Stomach (tissue), 8 donors: ENCODE measurements at regions not wholly inside any gene's neighbourhood (a gene's known extent, or its start where the extent isn't known, plus 50 kb on each side); places are given as distances from the start of the nearest gene placed in this dataset.

Experiments used
- DNase-seq, 2 donors: peaks; one replicate each; pipeline versions ENCODE4 v3.0.0 to v3.0.0-alpha.2; 2013 to 2019
- H3K27ac ChIP-seq, 5 donors: fragments of 200-600 bp in 4 of 5; sonication (generic) in 4 of 5; one replicate each; pipeline ENCODE4 v1.5.1; 2013 to 2019; ENCODE audit warnings: mild to moderate bottlenecking in 1 of 5, moderate library complexity in 1 of 5
- H3K27me3 ChIP-seq, 3 donors: fragments of 200-600 bp; sonication (generic); one replicate each; pipeline ENCODE4 v1.5.1; 2017 to 2019; ENCODE audit warnings: mixed run types in 1 of 3
- H3K36me3 ChIP-seq, 4 donors: fragments of 200-600 bp; sonication (generic); 1 replicate in 3 of 4; 2 replicates in 1 of 4; pipeline ENCODE4 v1.5.1; 2016 to 2019
- H3K4me1 ChIP-seq, 4 donors: fragments of 200-600 bp; sonication (generic); one replicate each; pipeline ENCODE4 v1.5.1; 2016 to 2019
- H3K4me3 ChIP-seq, 4 donors: fragments of 200-600 bp; sonication (generic) in 3 of 4; one replicate each; pipeline ENCODE4 v1.5.1; 2016 to 2019; ENCODE audit warnings: mild to moderate bottlenecking in 1 of 4
- H3K9me3 ChIP-seq, 4 donors: fragments of 200-600 bp; sonication (generic); one replicate each; pipeline ENCODE4 v1.5.1; 2016 to 2019
- EP300 ChIP-seq: sonication (generic); formaldehyde crosslinking; IDR thresholded peaks from one replicate; pipeline ENCODE4 v1.6.1; 2017; ENCODE audit warnings: antibody characterized with exemption
- POLR2A ChIP-seq, 4 donors: fragments of 450-650 bp; IDR thresholded peaks; one replicate each; pipeline ENCODE4 v1.6.1; 2016; ENCODE audit warnings: antibody characterized with exemption in 4 of 4, control low read depth in 2 of 4, mild to moderate bottlenecking in 1 of 4, moderate library complexity in 1 of 4
- POLR2AphosphoS5 ChIP-seq, 3 donors: sonication (generic); formaldehyde crosslinking; IDR thresholded peaks; one replicate each; pipeline ENCODE4 v1.6.1; 2016; ENCODE audit warnings: antibody characterized with exemption in 3 of 3
- WGBS, 5 donors: extraction: QIAGEN DNeasy Blood & Tissue Kit in 3 of 5; methylation state at CpG; one replicate each; pipeline versions ENCODE4 v1.1.5 to v1.1.7; 2013 to 2018; 5-methylcytosine and 5-hydroxymethylcytosine counted together
- intact Hi-C: fragments of 100-400 bp; cut with DNase I; formaldehyde crosslinking; loops from one replicate; pipeline ENCODE4 v1.15.1; 2023; ENCODE audit warnings: low total_unique reads
- TF ChIP-seq, protein P1 (sequence below), 7 experiments: fragments of 450-650 bp in 4 of 7; fragments of 200-600 bp in 3 of 7; sonication (generic) in 3 of 7; IDR thresholded peaks; one replicate each; pipeline ENCODE4 v1.5.1; 2016 to 2019; ENCODE audit warnings: antibody characterized with exemption in 7 of 7, control low read depth in 2 of 7, mild to moderate bottlenecking in 1 of 7
- donor health status: healthy with polysubstance abuse.
- donor health status: Bipolar disorder and iron deficiency.
- donor health status: healthy.

DNA sequence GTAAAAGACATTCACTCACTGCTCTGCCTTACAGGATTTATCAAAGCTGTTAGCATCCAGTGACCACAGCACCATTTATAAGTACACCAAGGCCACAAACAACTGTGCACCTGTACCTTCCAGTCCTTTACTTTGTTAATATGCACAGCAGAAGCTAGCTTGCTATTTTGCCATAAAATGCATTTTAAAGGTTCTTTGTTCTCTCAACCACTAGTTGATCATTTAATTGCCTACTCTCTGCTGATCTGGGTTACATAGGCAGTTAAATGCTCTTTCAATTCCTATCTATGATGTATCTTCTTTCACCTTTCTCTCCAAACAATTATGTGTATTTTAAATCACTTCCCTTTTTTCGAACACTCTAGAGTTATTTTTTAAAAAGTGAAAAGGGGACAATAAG, 126.4 kb downstream of the SIPA1L2 start:
- Histone ChIP-seq H3K27ac (no peak overlapping the region), H3K4me3 (no peak overlapping the region), H3K27me3 (no peaks in the 10 kb centered on the region), H3K9me3 (no peaks in the 10 kb centered on the region), H3K4me1 (peaks cover 0 to 8% (median 0%) of the 10 kb centered on the region in 4 donors), H3K36me3 (no peaks in the 10 kb centered on the region)
- intact Hi-C loops, result no loop called here
- DNase-seq, result no peak
- TF ChIP-seq POLR2AphosphoS5 (IDR thresholded peaks at IDR 0.05), result no peak
- no peak for TF ChIP-seq EP300
- no peak for TF ChIP-seq POLR2A (IDR thresholded peaks at IDR 0.05)
- TF ChIP-seq, protein P1, sequence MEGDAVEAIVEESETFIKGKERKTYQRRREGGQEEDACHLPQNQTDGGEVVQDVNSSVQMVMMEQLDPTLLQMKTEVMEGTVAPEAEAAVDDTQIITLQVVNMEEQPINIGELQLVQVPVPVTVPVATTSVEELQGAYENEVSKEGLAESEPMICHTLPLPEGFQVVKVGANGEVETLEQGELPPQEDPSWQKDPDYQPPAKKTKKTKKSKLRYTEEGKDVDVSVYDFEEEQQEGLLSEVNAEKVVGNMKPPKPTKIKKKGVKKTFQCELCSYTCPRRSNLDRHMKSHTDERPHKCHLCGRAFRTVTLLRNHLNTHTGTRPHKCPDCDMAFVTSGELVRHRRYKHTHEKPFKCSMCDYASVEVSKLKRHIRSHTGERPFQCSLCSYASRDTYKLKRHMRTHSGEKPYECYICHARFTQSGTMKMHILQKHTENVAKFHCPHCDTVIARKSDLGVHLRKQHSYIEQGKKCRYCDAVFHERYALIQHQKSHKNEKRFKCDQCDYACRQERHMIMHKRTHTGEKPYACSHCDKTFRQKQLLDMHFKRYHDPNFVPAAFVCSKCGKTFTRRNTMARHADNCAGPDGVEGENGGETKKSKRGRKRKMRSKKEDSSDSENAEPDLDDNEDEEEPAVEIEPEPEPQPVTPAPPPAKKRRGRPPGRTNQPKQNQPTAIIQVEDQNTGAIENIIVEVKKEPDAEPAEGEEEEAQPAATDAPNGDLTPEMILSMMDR (IDR thresholded peaks at IDR 0.05), result no peak
- WGBS, 5 donors, result 75 to 86% (median 81%) methylated on average over 1 of the region's 1 CpG

DNA sequence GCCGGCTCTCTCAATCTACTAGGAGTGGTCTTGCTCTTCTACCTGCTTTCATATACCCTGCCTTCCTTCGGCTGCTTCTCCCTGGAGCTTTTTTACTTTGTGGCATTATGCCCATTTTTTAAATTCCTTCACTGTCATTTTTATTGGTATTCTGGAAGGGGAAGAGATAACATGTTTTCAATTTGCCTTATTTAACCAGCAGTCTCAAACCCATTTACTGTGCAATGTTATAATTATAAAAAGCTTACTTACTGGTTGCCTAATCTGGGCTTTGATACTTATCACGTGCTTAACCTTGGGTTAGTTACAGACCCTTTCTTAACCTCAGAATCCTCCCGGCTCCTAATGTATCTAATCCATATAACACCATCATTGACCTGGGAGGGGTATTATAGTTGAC, 128.1 kb downstream of the SIPA1L2 start:
- intact Hi-C loops, result no loop called here
- H3K27me3 ChIP-seq, result no peaks in the 10 kb centered on the region
- TF ChIP-seq POLR2A (IDR thresholded peaks at IDR 0.05) (no peak), EP300 (no peak), POLR2AphosphoS5 (IDR thresholded peaks at IDR 0.05) (no peak)
- TF ChIP-seq, protein P1 (IDR thresholded peaks at IDR 0.05), result no peak
- H3K4me3 ChIP-seq, result no peak overlapping the region
- H3K36me3 ChIP-seq, result no peaks in the 10 kb centered on the region
- no peak for DNase-seq
- H3K27ac ChIP-seq, result no peak overlapping the region
- peaks cover 0 to 8% (median 0%) of the 10 kb centered on the region in 4 donors for H3K4me1 ChIP-seq
- H3K9me3 ChIP-seq, result no peaks in the 10 kb centered on the region
- 74 to 81% (median 79%) methylated on average over 4 of the region's 4 CpGs for whole genome bisulfite sequencing, 5 donors

DNA sequence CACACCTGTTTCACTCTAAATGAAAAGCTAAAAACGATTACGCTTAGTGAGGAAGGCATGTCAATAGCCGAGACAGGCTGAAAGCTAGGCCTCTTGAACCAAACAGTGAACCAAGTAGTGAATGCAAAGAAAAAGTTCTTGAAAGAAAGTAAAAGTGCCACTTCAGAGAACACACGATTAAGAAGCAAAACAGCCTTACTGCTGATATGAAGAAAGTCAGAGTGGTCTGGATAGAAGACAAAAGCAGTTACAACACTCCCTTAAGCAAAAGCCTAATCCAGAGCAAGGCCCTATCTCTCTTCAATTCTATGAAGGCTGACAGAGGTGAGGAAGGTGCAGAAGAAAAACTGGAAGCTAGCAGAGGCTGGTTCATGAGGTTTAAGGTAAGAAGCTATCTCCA, 130.7 kb downstream of the SIPA1L2 start:
- Histone ChIP-seq H3K9me3 (no peaks in the 10 kb centered on the region), H3K27ac (peak overlapping the region in 1 of 5 donors; percentile 38)
- 33 to 62% (median 48%) methylated on average over 4 of the region's 4 CpGs for WGBS, 5 donors

DNA sequence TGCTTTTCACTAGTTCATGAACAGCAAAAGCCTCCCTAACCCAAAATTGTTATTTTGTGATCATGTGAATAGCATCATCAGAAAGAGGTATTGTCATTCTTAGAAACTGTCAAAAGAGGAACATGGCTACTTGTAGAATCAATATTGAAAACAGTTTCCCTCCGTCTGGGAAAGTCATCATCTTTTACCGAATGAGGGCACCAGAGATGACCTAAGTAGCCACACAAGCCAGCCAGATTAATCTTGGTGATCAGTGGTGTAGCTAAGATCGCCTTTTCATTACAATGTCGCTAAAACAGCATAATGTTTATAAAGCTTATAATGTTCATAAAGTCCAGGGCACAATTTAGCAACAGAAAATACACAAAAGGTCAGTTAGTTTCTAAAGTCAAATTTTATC, 136.1 kb downstream of the SIPA1L2 start:
- intact Hi-C loops, result no loop called here
- Histone ChIP-seq H3K27ac (no peak overlapping the region), H3K4me3 (no peak overlapping the region), H3K36me3 (peaks cover 0 to 25% (median 21%) of the 10 kb centered on the region in 4 donors), H3K9me3 (no peaks in the 10 kb centered on the region), H3K4me1 (peaks cover 0 to 7% (median 0%) of the 10 kb centered on the region in 4 donors), H3K27me3 (no peaks in the 10 kb centered on the region)
- TF ChIP-seq POLR2A (IDR thresholded peaks at IDR 0.05) (no peak), POLR2AphosphoS5 (IDR thresholded peaks at IDR 0.05) (no peak), EP300 (no peak)
- TF ChIP-seq, protein P1 (IDR thresholded peaks at IDR 0.05), result no peak
- WGBS, 5 donors, result 84 to 91% (median 86%) methylated on average over 4 of the region's 4 CpGs
- no peak for DNase-seq

More for the DNA sequence above, 130.7 kb downstream of the SIPA1L2 start:
- DNase-seq, result no peak
- no peak overlapping the region for H3K4me3 ChIP-seq
- peaks cover 0 to 15% (median 0%) of the 10 kb centered on the region in 4 donors for H3K4me1 ChIP-seq
- H3K27me3 ChIP-seq, result no peaks in the 10 kb centered on the region
- intact Hi-C loops, result no loop called here
- TF ChIP-seq, protein P1 (IDR thresholded peaks at IDR 0.05), result no peak
- TF ChIP-seq POLR2AphosphoS5 (IDR thresholded peaks at IDR 0.05) (no peak), EP300 (no peak), POLR2A (IDR thresholded peaks at IDR 0.05) (no peak)
- no peaks in the 10 kb centered on the region for H3K36me3 ChIP-seq
